ENCODE measurements at regions not wholly inside any gene's neighbourhood (a gene's known extent, or its start where the extent isn't known, plus 50 kb on each side); places are given as distances from the start of the nearest gene placed in this dataset.
"Not testable (repeated sequence)": the region's sequence is repeated elsewhere in the genome, so short reads cannot be mapped to it uniquely, and the experiment has no call there.

DNA sequence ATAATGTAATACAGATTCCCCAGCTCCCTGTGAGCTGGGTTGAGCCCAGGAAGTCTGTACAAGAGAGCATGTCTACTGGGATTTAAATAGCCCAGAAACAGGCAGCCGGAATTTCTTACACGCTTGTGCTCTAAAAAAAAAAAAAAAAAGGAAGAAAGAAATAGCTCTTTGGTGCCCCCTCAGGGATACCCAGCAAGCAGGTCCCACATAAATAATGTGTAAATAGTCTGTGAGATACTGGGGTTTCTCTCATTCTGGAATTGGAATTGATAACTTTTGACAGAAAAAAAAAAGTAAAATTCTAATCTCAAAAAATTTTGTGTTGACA, 81.4 kb upstream of the SEC22B start:
- H3K36me3 ChIP-seq; intact Hi-C loops (cut with DNase I); H3K4me1 ChIP-seq; H3K4me3 ChIP-seq; H3K9me3 ChIP-seq; H3K27ac ChIP-seq; DNase-seq; H3K27me3 ChIP-seq: not testable (repeated sequence)
- WGBS, 4 donors, result 0% methylated on average over 2 of the region's 2 CpGs; no CpG with 5 or more reads in 1 of the 4 donors
- peak; percentile 74 to 88 (median 82) for ATAC-seq

GRCh38 chr1:120257064-120257777, 80.9 kb upstream of the SEC22B start:
- peak in 1 of 4 donors; percentile 33 for ATAC-seq
- H3K9me3 ChIP-seq; H3K36me3 ChIP-seq; DNase-seq; H3K4me3 ChIP-seq; H3K27me3 ChIP-seq; H3K27ac ChIP-seq; intact Hi-C loops (cut with DNase I); H3K4me1 ChIP-seq: not testable (repeated sequence)
- WGBS, 4 donors, result no CpG with 5 or more reads among the region's 6 CpGs

- no CpG with 5 or more reads among the region's 2 CpGs for whole genome bisulfite sequencing, 4 donors
- H3K27ac ChIP-seq; intact Hi-C loops (cut with DNase I); H3K36me3 ChIP-seq; H3K4me3 ChIP-seq; H3K4me1 ChIP-seq; DNase-seq; H3K9me3 ChIP-seq; ATAC-seq; H3K27me3 ChIP-seq: not testable (repeated sequence)
Measured at GRCh38 chr1:120250756-120251155, 74.4 kb upstream of the SEC22B start.

DNA sequence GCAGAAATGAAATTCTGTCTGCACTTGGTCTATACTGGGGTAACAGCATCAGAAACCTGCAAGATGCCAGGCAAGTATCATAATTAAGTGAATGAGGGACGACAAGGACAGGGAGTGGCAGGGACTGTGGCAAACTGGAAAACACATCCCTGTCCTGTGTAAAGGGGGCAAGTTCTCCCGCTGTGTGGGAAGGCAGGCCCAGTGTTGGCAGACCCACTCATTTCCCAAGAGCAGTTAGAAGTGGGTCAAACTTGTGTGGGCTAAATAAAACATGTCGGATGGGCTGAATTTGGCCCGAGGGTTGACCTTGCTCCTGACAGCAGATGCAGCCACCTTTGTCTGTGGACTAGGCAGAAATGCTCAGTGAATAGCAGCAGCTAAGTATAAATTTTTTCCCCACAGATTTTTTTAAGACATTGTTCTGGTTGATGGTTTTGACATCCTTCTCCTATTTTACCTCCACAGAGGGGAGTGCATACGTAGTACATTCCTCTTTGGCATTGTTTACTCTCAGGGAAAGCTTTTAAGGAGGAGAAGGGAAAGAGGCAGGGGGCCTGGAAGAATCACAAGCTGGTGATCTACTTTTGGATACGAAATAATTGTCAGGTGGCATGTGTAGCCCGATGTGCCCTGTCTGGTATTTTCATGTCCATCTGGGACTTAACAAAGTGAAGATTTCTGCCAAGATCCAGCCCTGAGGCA, 72.6 kb upstream of the SEC22B start:
- H3K4me1 ChIP-seq; H3K27ac ChIP-seq; H3K4me3 ChIP-seq; intact Hi-C loops (cut with DNase I); H3K36me3 ChIP-seq; H3K27me3 ChIP-seq; H3K9me3 ChIP-seq; DNase-seq: not testable (repeated sequence)
- ATAC-seq, result peak in 3 of 4 donors; percentile 51 to 75 (median 60)
- no CpG with 5 or more reads among the region's 7 CpGs for WGBS, 4 donors

- H3K4me1 ChIP-seq; DNase-seq; H3K36me3 ChIP-seq; H3K27ac ChIP-seq; H3K27me3 ChIP-seq; H3K4me3 ChIP-seq; H3K9me3 ChIP-seq; intact Hi-C loops (cut with DNase I): not testable (repeated sequence)
- peak in 3 of 4 donors; percentile 8 to 71 (median 56) for ATAC-seq
- whole genome bisulfite sequencing, 4 donors, result no CpG with 5 or more reads among the region's 2 CpGs
Measured at GRCh38 chr1:120248203-120248602, 71.9 kb upstream of the SEC22B start.

DNA sequence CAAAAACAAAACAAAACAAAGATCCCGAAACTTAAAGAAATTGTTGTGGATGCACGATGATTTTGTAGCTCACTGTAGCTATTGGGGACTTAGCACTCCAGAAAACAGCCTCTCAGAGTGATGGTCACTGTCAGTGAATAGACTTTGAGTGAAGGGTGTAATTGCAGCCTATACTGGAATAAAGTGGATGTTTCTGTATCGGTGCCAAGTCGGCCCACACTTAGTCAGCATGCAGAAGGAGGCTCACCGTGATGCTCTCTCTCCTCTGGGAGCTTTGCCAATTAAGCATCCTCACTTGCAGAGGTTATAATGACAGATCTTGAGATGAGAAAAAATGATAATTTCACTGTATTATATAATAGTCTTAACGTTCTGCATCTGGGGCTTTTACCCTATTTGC, 67.5 kb upstream of the SEC22B start:
- H3K4me3 ChIP-seq; H3K4me1 ChIP-seq; H3K9me3 ChIP-seq; intact Hi-C loops (cut with DNase I); H3K27me3 ChIP-seq; H3K27ac ChIP-seq; DNase-seq; H3K36me3 ChIP-seq: not testable (repeated sequence)
- WGBS, 4 donors, result 0% methylated on average over 1 of the region's 6 CpGs; no CpG with 5 or more reads in 3 of the 4 donors
- ATAC-seq, result peak in 3 of 4 donors; percentile 20 to 41 (median 36)

- H3K4me1 ChIP-seq, result not testable (repeated sequence)
- ATAC-seq, result peak in 2 of 4 donors; percentile 37 to 51
Measured at GRCh38 chr1:120242582-120242981, 66.3 kb upstream of the SEC22B start.

DNA sequence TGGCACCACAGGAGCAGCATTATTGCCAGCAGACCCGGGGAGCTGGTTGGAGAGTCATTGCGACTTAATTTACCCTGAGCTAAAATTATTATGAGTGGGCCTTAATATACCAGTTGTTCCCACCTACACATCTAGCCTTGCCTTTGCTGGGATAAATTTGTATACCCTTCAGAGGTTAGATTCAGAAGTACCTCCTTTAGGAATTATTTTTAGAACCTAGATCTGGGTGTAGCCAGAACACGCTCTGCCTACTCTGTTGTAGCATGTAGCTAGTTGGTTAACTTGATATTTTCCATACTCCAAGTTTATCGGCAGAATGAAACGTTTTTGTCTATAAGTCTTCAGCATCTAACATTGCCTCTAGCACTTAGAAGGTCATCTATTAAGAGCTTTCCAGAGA, 65.5 kb upstream of the SEC22B start:
- H3K36me3 ChIP-seq; H3K9me3 ChIP-seq; H3K27me3 ChIP-seq; H3K27ac ChIP-seq; DNase-seq; H3K4me3 ChIP-seq; H3K4me1 ChIP-seq; intact Hi-C loops (cut with DNase I): not testable (repeated sequence)
- no CpG with 5 or more reads among the region's 5 CpGs for WGBS, 4 donors
- ATAC-seq, result peak; percentile 82 to 93 (median 87)

More at GRCh38 chr1:120242582-120242981, 66.3 kb upstream of the SEC22B start:
- DNase-seq; H3K4me3 ChIP-seq; H3K27me3 ChIP-seq; H3K9me3 ChIP-seq; H3K27ac ChIP-seq; intact Hi-C loops (cut with DNase I); H3K36me3 ChIP-seq: not testable (repeated sequence)
- no CpG with 5 or more reads among the region's 8 CpGs for WGBS, 4 donors

- WGBS, 4 donors, result no CpG with 5 or more reads among the region's 1 CpG
- H3K4me1 ChIP-seq; H3K9me3 ChIP-seq; H3K4me3 ChIP-seq; DNase-seq; H3K36me3 ChIP-seq; intact Hi-C loops (cut with DNase I); H3K27me3 ChIP-seq; H3K27ac ChIP-seq: not testable (repeated sequence)
- ATAC-seq, result peak in 1 of 4 donors; percentile 4
Measured at GRCh38 chr1:120240181-120240580, 63.9 kb upstream of the SEC22B start.

GRCh38 chr1:120239351-120239750, 63.0 kb upstream of the SEC22B start:
- ATAC-seq; H3K27ac ChIP-seq; H3K4me1 ChIP-seq; intact Hi-C loops (cut with DNase I); H3K27me3 ChIP-seq; H3K4me3 ChIP-seq; H3K36me3 ChIP-seq; DNase-seq; H3K9me3 ChIP-seq: not testable (repeated sequence)

DNA sequence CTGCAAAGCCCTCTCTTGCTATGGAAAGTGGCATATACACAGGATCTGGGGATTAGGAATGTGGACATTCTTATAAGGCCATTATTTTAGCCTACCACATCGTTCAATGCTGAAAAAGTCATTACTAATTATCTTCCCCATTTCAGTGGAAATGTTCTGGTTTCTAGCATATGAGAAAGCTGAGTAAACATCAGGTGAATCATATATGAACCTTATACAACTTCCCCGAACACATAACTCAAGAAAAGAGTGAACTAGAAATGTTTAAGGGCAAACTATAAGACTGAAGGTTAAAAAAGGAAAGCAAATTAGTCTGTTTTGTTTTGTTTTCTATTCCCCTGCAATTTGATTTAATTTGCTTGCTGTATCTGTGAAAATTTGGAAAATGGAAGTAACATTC, 62.5 kb upstream of the SEC22B start:
- H3K36me3 ChIP-seq; H3K27ac ChIP-seq; ATAC-seq; DNase-seq; H3K27me3 ChIP-seq; H3K9me3 ChIP-seq; intact Hi-C loops (cut with DNase I); H3K4me3 ChIP-seq; H3K4me1 ChIP-seq: not testable (repeated sequence)
- 84% methylated on average over 2 of the region's 2 CpGs; no CpG with 5 or more reads in 3 of the 4 donors for WGBS, 4 donors

Measured in heart left ventricle (tissue), 16 donors.